GM18498 (cell line): ENCODE measurements at regions not wholly inside any gene's neighbourhood (a gene's known extent, or its start where the extent isn't known, plus 50 kb on each side); places are given as distances from the start of the nearest gene placed in this dataset.

Experiments
- ATAC-seq: cut with Tn5 transposase; IDR thresholded peaks from one replicate; pipeline ENCODE4 v1.9.1; 2021; ENCODE audit warnings: mild to moderate bottlenecking, moderate library complexity; ENCODE audit not compliant: unreplicated experiment

DNA sequence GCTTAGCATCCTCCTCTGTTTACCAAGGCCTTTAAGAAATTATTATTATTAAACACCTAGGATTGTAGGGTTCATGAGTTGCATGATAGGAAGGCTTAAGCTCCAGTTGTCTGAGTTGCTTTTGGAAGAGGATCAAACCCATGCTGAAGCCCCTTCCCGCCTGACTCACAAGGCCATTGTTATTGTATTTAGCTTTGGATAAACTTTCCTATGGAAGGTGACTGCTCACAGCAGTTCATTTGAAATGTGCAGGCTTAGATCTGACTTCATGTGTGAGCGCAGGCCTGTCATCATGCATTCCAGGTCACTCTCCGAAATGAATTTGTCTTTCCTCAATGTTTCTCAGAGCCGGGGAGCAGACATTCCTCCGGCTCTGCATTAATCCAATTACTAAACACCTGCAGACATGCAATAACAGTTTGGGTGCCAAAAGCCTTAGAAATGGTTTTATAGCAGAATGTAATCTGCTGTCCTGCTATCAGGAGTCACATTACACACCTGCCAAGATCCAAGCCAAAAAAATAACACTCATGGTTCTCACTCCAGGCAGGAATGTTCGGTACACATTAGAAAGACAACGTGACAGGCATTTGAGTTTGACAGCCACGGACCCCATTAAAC, 119.9 kb downstream of the OSR1 start:
- ATAC-seq, result no peak

DNA sequence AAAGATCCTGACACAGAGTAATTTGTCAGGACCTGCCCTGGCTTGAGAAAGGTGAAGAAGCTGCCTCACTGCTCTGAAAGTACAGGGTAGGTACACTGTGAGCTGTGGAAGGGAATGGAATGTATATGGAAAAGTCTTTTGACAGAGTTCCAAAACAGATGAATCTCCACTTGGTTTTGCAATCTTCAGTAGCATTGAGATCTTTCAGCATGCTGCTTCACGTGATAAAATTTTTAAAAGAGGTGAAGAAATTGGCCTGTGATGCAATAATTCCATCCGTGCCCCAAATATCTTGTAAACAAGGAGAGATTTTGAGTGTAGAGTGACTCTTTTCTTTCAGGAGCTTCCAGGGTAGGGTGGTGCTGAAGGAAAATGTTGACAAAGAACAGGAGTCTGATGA, 123.1 kb downstream of the OSR1 start:
- no peak for ATAC-seq

GRCh38 chr2:19232312-19232711, 126.1 kb downstream of the OSR1 start:
- no peak for ATAC-seq

GRCh38 chr2:19231625-19232024, 126.8 kb downstream of the OSR1 start:
- no peak for ATAC-seq

DNA sequence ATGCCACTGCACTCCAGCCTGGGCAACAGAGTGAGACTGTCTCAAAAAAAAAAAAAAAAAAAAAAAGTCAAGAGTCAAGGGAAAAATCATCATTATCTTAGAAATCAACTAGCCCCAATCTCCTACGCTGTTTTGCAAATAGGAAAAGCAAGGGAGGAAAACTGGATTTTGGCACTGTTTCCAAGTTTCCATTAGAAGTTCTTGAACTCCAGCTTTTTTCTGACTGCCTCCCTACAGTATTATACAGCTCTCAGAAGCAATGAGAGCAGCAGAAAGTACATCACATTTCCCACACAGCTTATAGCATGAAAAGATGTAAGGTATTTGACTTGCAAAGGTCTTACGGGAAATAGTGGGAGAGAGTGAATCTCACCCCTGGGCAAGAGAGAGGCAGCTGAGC, 127.8 kb downstream of the OSR1 start:
- ATAC-seq, result no peak

- no peak for ATAC-seq
Observed at GRCh38 chr2:19228715-19229114, 129.7 kb downstream of the OSR1 start.

GRCh38 chr2:19228181-19228593, 130.2 kb downstream of the OSR1 start:
- ATAC-seq, result no peak

DNA sequence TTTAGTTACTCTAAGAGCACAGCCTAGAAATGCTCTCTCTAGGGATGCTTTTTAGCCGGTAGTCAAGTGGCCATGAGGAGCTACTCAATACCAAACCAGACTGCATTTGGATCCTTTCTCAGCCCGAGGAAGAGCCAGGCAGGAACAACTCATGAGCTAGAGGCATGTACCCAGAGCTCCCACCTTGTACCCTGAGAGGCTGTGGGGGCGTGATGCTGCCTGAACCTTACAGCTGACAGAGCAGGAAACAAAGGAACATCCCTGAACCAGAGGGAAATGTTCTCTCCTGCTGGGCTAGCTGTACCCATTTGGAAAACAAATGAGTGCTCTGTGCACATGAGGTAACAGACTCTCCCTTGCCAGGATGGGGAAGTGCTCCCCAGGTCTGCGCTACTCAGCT, 131.6 kb downstream of the OSR1 start:
- no peak for ATAC-seq

DNA sequence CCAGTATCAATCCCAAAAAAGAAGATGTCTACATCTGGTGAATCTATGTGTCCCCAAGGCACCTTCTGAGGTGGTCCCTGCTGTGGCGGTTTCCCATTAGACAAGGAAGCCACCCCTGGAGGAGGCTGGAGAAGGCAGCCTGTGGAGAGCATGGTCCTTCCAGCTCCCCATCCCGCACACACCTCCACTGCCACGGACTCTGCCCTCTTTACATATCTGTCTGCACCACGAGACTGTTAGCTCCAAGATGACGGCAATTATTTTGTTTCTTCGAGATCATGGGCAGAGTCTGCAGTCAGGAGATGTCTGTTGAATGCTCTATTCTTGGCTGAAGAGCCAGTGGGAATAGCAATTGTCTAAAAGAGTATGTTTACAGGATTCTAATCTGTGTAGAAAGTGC, 132.0 kb downstream of the OSR1 start:
- ATAC-seq, result no peak

- no peak for ATAC-seq
Observed at GRCh38 chr2:19225931-19226330, 132.5 kb downstream of the OSR1 start.

GRCh38 chr2:19225126-19225525, 133.3 kb downstream of the OSR1 start:
- no peak for ATAC-seq

GRCh38 chr2:19224486-19224885, 133.9 kb downstream of the OSR1 start:
- ATAC-seq, result no peak

GRCh38 chr2:19224011-19224410, 134.4 kb downstream of the OSR1 start:
- no peak for ATAC-seq

DNA sequence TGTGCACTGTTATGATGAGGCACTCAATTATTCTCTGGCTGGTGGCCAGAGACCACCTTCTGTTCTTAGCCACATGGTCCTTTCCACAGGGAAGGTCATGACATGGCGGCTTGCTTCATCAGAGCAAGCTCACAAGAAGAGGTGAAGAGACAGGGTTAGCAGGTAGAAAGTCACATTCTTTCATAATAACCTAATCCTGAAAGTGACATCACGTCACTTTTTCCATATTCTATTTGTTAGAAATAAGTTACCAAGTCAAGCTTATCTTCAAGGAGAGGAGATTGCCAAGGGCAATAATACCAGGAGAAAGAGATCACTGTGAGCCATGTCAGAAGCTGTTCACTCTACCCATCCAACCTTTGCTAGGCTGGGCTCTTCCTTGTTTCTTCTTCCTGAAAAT, 139.4 kb downstream of the OSR1 start:
- no peak for ATAC-seq

GRCh38 chr2:19218166-19218565, 140.3 kb downstream of the OSR1 start:
- ATAC-seq, result no peak

DNA sequence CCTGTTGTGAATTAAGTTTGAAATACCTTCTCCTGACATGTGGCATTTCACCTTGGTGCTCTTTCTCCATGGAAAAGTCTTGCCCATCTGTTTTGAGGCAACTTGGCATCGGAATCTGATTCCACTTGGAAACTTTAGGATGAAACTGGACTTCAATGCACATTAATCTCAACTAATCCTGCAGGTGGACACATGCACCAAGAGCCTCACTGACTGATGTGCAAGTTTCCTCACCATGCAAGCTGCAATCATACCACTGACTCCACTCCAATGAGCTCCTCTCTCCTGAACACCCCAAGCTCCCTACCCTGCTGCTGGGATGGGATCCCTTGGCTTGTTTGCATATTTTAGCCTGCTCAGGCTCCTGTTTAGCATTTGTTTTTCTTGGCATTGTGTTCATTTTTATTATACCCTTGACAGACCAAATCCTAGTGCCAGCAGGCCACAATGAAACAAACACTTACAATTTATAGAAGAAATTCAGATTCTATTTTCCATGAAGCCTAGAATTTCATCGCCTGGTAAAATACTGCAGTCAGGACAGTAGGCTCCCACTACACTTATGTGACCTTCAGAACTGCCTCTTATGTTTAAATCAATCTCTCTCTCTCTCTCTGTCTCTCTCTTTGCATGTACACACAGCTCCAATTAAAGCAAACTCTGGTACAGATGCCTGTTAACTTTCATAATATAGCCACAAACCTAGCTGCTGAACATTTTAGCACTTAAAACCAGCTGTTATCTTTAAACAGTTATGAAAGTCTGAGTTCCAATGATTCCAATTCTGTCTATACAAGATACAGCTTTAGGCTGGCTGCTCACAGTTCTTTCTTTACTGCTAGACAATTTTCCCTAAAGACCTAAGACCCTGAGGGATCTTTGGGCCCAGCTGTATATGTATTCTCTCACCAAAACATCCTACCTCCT, 141.5 kb downstream of the OSR1 start:
- no peak for ATAC-seq

DNA sequence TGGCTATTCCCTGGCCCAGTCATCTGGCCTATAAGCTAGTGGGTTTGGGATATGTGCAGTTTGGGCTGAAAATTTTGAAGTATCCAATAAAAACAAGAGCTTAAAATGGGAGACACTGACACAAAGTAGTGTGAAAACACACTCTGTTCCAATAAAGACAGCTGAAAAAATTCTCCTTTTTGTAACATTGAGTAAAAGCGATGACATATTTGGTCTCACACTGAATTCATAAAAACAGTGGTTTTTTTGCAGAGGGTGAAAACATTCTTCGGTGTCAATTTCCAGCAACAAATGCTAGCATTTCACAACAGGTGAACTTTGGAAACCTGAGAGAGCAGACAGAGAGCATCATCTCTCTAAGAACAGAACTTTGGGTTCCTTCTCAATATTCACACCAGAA, 142.2 kb downstream of the OSR1 start:
- ATAC-seq, result no peak

- ATAC-seq, result no peak
Observed at GRCh38 chr2:19214682-19215391, 143.6 kb downstream of the OSR1 start.

DNA sequence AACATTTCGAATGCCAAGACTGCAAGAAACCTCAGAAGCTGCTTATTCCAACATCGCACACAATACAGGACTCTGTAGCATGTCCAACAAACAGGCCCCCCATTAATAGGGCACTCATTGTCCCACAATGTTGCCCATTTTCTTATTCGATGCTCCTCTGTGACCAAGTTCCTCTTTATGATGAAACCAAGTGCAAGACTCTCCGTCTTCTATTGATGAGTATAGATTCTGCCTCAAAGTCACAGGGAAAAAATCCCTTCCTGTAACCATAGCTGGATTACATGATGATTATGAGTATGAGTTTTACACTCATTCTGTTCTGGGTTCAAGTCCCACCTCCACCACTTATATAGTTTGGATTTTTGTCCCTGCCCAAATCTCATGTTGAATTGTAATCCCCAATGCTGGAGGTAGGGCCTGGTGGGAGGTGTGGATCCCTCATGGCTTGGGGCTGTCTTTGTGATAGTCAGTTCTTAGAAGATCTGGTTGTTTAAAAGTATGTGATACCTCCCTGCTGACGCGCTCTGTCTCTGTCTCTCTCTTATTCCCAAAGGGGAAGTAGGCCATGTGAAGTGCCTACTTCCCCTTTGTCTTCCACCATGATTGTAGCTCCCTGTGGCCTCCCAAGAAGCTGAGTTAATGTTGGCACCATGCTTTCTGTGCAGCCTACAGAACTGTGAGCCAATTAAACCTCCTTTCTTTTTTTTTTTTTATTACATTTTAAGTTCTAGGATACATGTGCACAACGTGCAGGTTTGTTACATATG, 148.7 kb downstream of the OSR1 start:
- no peak for ATAC-seq

GRCh38 chr2:19208479-19209199, 149.8 kb downstream of the OSR1 start:
- ATAC-seq, result no peak
